GM23248 (cell line): ENCODE measurements at regions not wholly inside any gene's neighbourhood (a gene's known extent, or its start where the extent isn't known, plus 50 kb on each side); places are given as distances from the start of the nearest gene placed in this dataset.

Experiments
- DNase-seq: peaks from one replicate; pipeline ENCODE4 v3.0.0-alpha.2; 2015
- H2AFZ ChIP-seq: fragments of 200-600 bp; sonication (generic); 2 replicates; pipeline ENCODE4 v1.6.1; 2016; ENCODE audit warnings: antibody characterized with exemption
- H3F3A ChIP-seq: fragments of 200-600 bp; sonication (generic); 2 replicates; pipeline ENCODE4 v1.6.1; 2016; ENCODE audit warnings: mild to moderate bottlenecking, antibody characterized with exemption, mixed run types; ENCODE audit not compliant: insufficient read depth
- H3K27ac ChIP-seq: fragments of 200-600 bp; sonication (generic); 2 replicates; pipeline ENCODE4 v1.5.1; 2016; ENCODE audit warnings: mild to moderate bottlenecking
- H3K27me3 ChIP-seq: fragments of 200-600 bp; sonication (generic); replicated peaks from 2 replicates; pipeline ENCODE4 v1.6.1; 2016; ENCODE audit warnings: mild to moderate bottlenecking; ENCODE audit not compliant: insufficient read depth
- H3K36me3 ChIP-seq: fragments of 200-600 bp; sonication (generic); 2 replicates; pipeline ENCODE4 v1.6.1; 2016; ENCODE audit warnings: low read depth, mild to moderate bottlenecking
- H3K4me1 ChIP-seq: fragments of 200-600 bp; sonication (generic); 2 replicates; pipeline ENCODE4 v1.6.1; 2016; ENCODE audit warnings: mild to moderate bottlenecking; ENCODE audit not compliant: insufficient read depth
- H3K4me2 ChIP-seq: fragments of 200-600 bp; sonication (generic); one replicate; pipeline ENCODE4 v1.6.1; 2016; ENCODE audit warnings: mild to moderate bottlenecking; ENCODE audit not compliant: unreplicated experiment
- H3K4me3 ChIP-seq: fragments of 200-600 bp; sonication (generic); 2 replicates; pipeline ENCODE4 v1.5.1; 2016; ENCODE audit warnings: mild to moderate bottlenecking
- H3K79me2 ChIP-seq: fragments of 200-600 bp; sonication (generic); 2 replicates; pipeline ENCODE4 v1.6.1; 2016; ENCODE audit warnings: mild to moderate bottlenecking; ENCODE audit not compliant: insufficient read depth
- H3K9ac ChIP-seq: fragments of 200-600 bp; sonication (generic); 2 replicates; pipeline ENCODE4 v1.6.1; 2016; ENCODE audit warnings: mild to moderate bottlenecking
- H3K9me2 ChIP-seq: fragments of 200-600 bp; sonication (generic); 2 replicates; pipeline ENCODE4 v1.6.1; 2016; ENCODE audit warnings: mixed run types, mild to moderate bottlenecking, moderate library complexity; ENCODE audit not compliant: insufficient read depth
- H3K9me3 ChIP-seq: fragments of 200-600 bp; sonication (generic); one replicate; pipeline ENCODE4 v1.6.1; 2017; ENCODE audit warnings: low read depth
- H4K20me1 ChIP-seq: fragments of 200-600 bp; sonication (generic); 2 replicates; pipeline ENCODE4 v1.6.0; 2016; ENCODE audit not compliant: insufficient read depth
- EZH2 ChIP-seq: fragments of 200-600 bp; sonication (generic); IDR thresholded peaks from 2 replicates; pipeline ENCODE4 v1.6.1; 2018; ENCODE audit warnings: antibody characterized with exemption, mild to moderate bottlenecking; ENCODE audit not compliant: insufficient read depth, poor library complexity, severe bottlenecking
- EZH2phosphoT487 ChIP-seq: fragments of 200-600 bp; sonication (generic); IDR thresholded peaks from 2 replicates; pipeline ENCODE4 v1.6.1; 2018; ENCODE audit warnings: antibody characterized with exemption, moderate library complexity, mild to moderate bottlenecking, low read depth; ENCODE audit not compliant: insufficient read depth
- WGBS, 2 experiments: methylation state at CpG; one replicate each; pipeline ENCODE4 v1.1.6; 2015 to 2017; ENCODE audit warnings: low lambda C conversion rate in 2 of 2, low coverage in 1 of 2; ENCODE audit errors: missing lambda C conversion rate in 2 of 2; 5-methylcytosine and 5-hydroxymethylcytosine counted together
- in situ Hi-C: fragments of 300-500 bp; cut with MboI; formaldehyde crosslinking; loops from 2 replicates; pipeline ENCODE4 v1.15.0; 2020

- Histone ChIP-seq H3K4me3 (no peak overlapping the region), H2AFZ (no peak overlapping the region), H3K4me1 (no peaks in the 10 kb centered on the region), H3K9me3 (no peaks in the 10 kb centered on the region), H3K4me2 (no peak overlapping the region), H3K27me3 (no peaks in the 10 kb centered on the region; the same call in 1 of the 2 replicates), H3K79me2 (no peaks in the 10 kb centered on the region), H3F3A (no peaks in the 10 kb centered on the region), H3K36me3 (no peaks in the 10 kb centered on the region), H4K20me1 (no peaks in the 10 kb centered on the region), H3K9me2 (no peaks in the 10 kb centered on the region), H3K27ac (no peak overlapping the region), H3K9ac (no peak overlapping the region)
- no peak for DNase-seq
- TF ChIP-seq EZH2 (no peak), EZH2phosphoT487 (no peak)
- WGBS, 2 experiments = 37 to 42% methylated on average over 7 of the region's 7 CpGs
- in situ Hi-C loops = no loop called here
Observed at GRCh38 chr6:125574604-125575003, 174.8 kb upstream of the HEY2 start.

- Histone ChIP-seq H3K4me1 (no peaks in the 10 kb centered on the region), H3K9me2 (no peaks in the 10 kb centered on the region), H3K27ac (no peak overlapping the region), H3K9ac (no peak overlapping the region), H3K79me2 (no peaks in the 10 kb centered on the region), H3K9me3 (no peaks in the 10 kb centered on the region), H2AFZ (no peak overlapping the region), H3K27me3 (no peaks in the 10 kb centered on the region; the same call in 1 of the 2 replicates), H3K4me2 (no peak overlapping the region), H3K36me3 (no peaks in the 10 kb centered on the region), H3K4me3 (no peak overlapping the region), H4K20me1 (no peaks in the 10 kb centered on the region), H3F3A (no peaks in the 10 kb centered on the region)
- in situ Hi-C loops = no loop called here
- TF ChIP-seq EZH2 = no peak
- no peak for TF ChIP-seq EZH2phosphoT487
- WGBS, 2 experiments = 39 to 59% methylated on average over 3 of the region's 3 CpGs
- no peak for DNase-seq
Observed at GRCh38 chr6:125577124-125577662, 172.2 kb upstream of the HEY2 start.

- Histone ChIP-seq H4K20me1 (no peaks in the 10 kb centered on the region), H3K27ac (no peak overlapping the region), H3K79me2 (no peaks in the 10 kb centered on the region), H3K9me2 (no peaks in the 10 kb centered on the region), H3K4me1 (no peaks in the 10 kb centered on the region), H2AFZ (no peak overlapping the region), H3K4me2 (no peak overlapping the region), H3K9ac (no peak overlapping the region), H3K4me3 (no peak overlapping the region), H3K36me3 (no peaks in the 10 kb centered on the region), H3F3A (no peaks in the 10 kb centered on the region), H3K27me3 (no peaks in the 10 kb centered on the region), H3K9me3 (no peaks in the 10 kb centered on the region)
- no peak for DNase-seq
- TF ChIP-seq EZH2 (no peak), EZH2phosphoT487 (no peak)
- 32 to 35% methylated on average over 9 of the region's 9 CpGs for WGBS, 2 experiments
- in situ Hi-C loops = no loop called here
Observed at GRCh38 chr6:125584468-125584939, 164.9 kb upstream of the HEY2 start.

DNA sequence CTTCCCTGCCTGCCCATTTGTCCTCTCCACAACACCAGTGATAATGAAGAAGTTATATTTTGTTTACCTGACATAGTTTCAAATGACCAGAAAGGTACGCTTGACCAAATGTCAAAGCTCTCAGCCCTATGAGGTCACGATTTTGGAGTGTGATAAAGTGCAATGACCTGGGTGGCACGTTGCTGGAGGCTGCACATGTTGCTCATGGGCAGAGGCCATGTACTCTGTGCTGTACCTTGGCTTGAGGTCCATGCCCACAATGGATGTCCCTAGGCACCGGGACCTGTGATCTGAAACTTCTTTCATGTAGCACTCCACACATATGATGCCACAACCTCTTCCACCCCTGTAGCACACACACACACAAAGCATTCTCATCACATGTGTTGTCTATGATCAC, 164.0 kb upstream of the HEY2 start:
- Histone ChIP-seq H3K36me3 (no peaks in the 10 kb centered on the region), H3K79me2 (no peaks in the 10 kb centered on the region), H3K4me3 (no peak overlapping the region), H3K9me3 (no peaks in the 10 kb centered on the region), H3K27me3 (no peaks in the 10 kb centered on the region), H4K20me1 (no peaks in the 10 kb centered on the region), H3K27ac (no peak overlapping the region), H3K4me1 (no peaks in the 10 kb centered on the region), H3F3A (no peaks in the 10 kb centered on the region), H3K9me2 (no peaks in the 10 kb centered on the region), H3K4me2 (no peak overlapping the region), H2AFZ (no peak overlapping the region), H3K9ac (no peak overlapping the region)
- WGBS, 2 experiments = 37 to 46% methylated on average over 4 of the region's 4 CpGs
- DNase-seq = no peak
- in situ Hi-C loops = no loop called here
- TF ChIP-seq EZH2phosphoT487 (no peak), EZH2 (no peak)

GRCh38 chr6:125586074-125586473, 163.4 kb upstream of the HEY2 start:
- Histone ChIP-seq H4K20me1 (no peaks in the 10 kb centered on the region), H3K27ac (no peak overlapping the region), H3K9ac (no peak overlapping the region), H3K9me3 (no peaks in the 10 kb centered on the region), H3K9me2 (no peaks in the 10 kb centered on the region), H3K4me3 (no peak overlapping the region), H3K36me3 (no peaks in the 10 kb centered on the region), H3F3A (no peaks in the 10 kb centered on the region), H2AFZ (no peak overlapping the region), H3K4me1 (no peaks in the 10 kb centered on the region), H3K79me2 (no peaks in the 10 kb centered on the region), H3K4me2 (no peak overlapping the region), H3K27me3 (no peaks in the 10 kb centered on the region)
- in situ Hi-C loops = no loop called here
- WGBS, 2 experiments = 16 to 21% methylated on average over 3 of the region's 3 CpGs
- DNase-seq = peak; percentile 32
- TF ChIP-seq EZH2phosphoT487 = no peak
- TF ChIP-seq EZH2 = no peak
